GM12892 (cell line): ENCODE measurements at regions not wholly inside any gene's neighbourhood (a gene's known extent, or its start where the extent isn't known, plus 50 kb on each side); places are given as distances from the start of the nearest gene placed in this dataset.

Experiments
- POLR2A ChIP-seq: IDR thresholded peaks from 2 replicates; pipeline ENCODE4 v1.6.1; 2011; ENCODE audit warnings: low read depth, low read length, control low read depth
- POLR2AphosphoS5 ChIP-seq: IDR thresholded peaks from 2 replicates; pipeline ENCODE4 v1.6.1; 2011; ENCODE audit warnings: low read depth, low read length, control low read depth

DNA sequence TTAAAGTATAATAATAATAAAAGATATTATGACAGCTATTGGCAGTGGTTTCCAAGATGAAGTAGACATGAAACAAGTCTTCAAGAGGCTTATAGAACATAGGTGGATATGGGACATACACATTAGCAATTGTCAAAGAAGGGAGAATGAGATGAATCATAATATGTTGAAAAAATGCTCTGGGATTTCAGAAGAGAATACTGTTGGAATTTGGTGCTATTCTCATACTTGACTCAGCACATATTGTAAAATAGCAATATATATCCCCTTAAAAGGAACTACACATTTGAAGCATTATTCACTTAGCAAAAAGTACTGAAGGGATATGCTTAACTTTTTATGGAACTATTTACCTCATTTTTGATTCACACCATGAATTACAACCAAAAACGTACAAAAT is 577.2 kb upstream of the PCDH15 start:
- TF ChIP-seq POLR2AphosphoS5 (no peak), POLR2A (no peak)
